Stomach (tissue), 4 donors: ENCODE measurements at regions not wholly inside any gene's neighbourhood (a gene's known extent, or its start where the extent isn't known, plus 50 kb on each side); places are given as distances from the start of the nearest gene placed in this dataset.

ENCODE experiments used
- EP300 ChIP-seq: sonication (generic); formaldehyde crosslinking; IDR thresholded peaks from one replicate; pipeline ENCODE4 v1.6.1; 2017; ENCODE audit warnings: antibody characterized with exemption
- POLR2A ChIP-seq, 4 donors: fragments of 450-650 bp; IDR thresholded peaks; one replicate each; pipeline ENCODE4 v1.6.1; 2016; ENCODE audit warnings: antibody characterized with exemption in 4 of 4, control low read depth in 2 of 4, mild to moderate bottlenecking in 1 of 4, moderate library complexity in 1 of 4
- POLR2AphosphoS5 ChIP-seq, 3 donors: sonication (generic); formaldehyde crosslinking; IDR thresholded peaks; one replicate each; pipeline ENCODE4 v1.6.1; 2016; ENCODE audit warnings: antibody characterized with exemption in 3 of 3
- TF ChIP-seq, protein P1 (sequence below), 7 experiments: fragments of 450-650 bp in 4 of 7; fragments of 200-600 bp in 3 of 7; sonication (generic) in 3 of 7; IDR thresholded peaks; one replicate each; pipeline ENCODE4 v1.5.1; 2016 to 2019; ENCODE audit warnings: antibody characterized with exemption in 7 of 7, control low read depth in 2 of 7, mild to moderate bottlenecking in 1 of 7

DNA sequence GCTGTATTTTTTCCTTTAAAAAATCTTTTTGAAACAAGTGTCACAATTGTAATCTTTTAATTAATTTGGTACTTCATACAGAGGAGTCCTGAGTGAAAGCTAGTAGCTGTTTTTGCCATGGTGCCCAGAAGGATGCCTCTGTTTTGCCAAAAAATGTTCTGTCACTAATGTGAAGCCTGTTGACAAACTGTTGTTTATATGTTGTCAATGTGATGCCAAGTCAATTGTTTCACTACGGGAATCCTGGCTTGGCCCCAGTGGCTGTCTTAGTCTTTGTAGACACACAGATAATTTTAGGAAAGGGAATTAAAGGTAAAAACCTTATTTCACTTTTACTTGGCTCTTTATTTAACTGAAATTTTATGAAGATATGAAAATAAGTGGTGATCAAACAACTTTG, 706.4 kb upstream of the MMS22L start:
- TF ChIP-seq, protein P1, sequence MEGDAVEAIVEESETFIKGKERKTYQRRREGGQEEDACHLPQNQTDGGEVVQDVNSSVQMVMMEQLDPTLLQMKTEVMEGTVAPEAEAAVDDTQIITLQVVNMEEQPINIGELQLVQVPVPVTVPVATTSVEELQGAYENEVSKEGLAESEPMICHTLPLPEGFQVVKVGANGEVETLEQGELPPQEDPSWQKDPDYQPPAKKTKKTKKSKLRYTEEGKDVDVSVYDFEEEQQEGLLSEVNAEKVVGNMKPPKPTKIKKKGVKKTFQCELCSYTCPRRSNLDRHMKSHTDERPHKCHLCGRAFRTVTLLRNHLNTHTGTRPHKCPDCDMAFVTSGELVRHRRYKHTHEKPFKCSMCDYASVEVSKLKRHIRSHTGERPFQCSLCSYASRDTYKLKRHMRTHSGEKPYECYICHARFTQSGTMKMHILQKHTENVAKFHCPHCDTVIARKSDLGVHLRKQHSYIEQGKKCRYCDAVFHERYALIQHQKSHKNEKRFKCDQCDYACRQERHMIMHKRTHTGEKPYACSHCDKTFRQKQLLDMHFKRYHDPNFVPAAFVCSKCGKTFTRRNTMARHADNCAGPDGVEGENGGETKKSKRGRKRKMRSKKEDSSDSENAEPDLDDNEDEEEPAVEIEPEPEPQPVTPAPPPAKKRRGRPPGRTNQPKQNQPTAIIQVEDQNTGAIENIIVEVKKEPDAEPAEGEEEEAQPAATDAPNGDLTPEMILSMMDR (IDR thresholded peaks at IDR 0.05): no peak
- TF ChIP-seq POLR2A (IDR thresholded peaks at IDR 0.05) (no peak), POLR2AphosphoS5 (IDR thresholded peaks at IDR 0.05) (no peak), EP300 (no peak)
